Uterus (tissue), 2 donors: ENCODE measurements at regions not wholly inside any gene's neighbourhood (a gene's known extent, or its start where the extent isn't known, plus 50 kb on each side); places are given as distances from the start of the nearest gene placed in this dataset.

ENCODE experiments used
- CTCF ChIP-seq, 4 experiments: fragments of 200-600 bp in 2 of 4; fragments of 450-650 bp in 2 of 4; sonication (generic) in 2 of 4; IDR thresholded peaks; one replicate each; pipeline ENCODE4 v1.5.1; 2016 to 2019; ENCODE audit warnings: antibody characterized with exemption in 4 of 4, mild to moderate bottlenecking in 2 of 4, moderate library complexity in 1 of 4
- POLR2A ChIP-seq, 2 donors: fragments of 450-650 bp; IDR thresholded peaks; one replicate each; pipeline ENCODE4 v1.6.1; 2016; ENCODE audit warnings: antibody characterized with exemption in 2 of 2, mild to moderate bottlenecking in 1 of 2, moderate library complexity in 1 of 2

DNA sequence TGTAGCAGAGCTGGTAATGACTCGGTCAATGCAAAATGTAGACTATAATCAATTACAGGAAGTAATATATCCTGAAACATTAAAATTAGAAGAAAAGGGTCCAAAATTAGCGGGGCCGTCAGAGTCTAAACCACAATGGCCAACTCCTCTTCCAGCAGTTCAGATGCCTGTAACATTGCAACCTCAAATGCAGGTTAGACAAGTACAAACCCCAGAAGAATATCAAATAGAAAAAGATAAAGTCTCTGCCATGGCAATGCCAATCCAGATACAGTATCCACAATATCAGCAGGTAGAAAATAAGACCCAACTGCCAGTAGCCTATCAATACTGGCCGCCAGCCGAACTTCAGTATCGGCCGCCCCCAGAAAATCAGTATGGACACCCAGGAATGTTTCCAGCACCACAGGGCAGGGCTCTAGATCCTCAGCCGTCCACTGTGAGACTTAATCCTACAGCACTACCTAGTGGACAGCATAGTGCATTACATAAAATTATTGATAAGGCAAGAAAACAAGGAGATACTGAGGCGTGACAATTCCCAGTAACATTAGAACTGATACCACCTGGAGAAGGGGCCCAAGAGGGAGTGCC, 158.4 kb downstream of the GPX5 start:
- TF ChIP-seq CTCF (IDR thresholded peaks at IDR 0.05) (peak in 3 of 4 experiments; percentile 26 to 33 (median 30)), POLR2A (IDR thresholded peaks at IDR 0.05) (no peak)
